HPDE6-E6E7 (cell line): ENCODE measurements at regions not wholly inside any gene's neighbourhood (a gene's known extent, or its start where the extent isn't known, plus 50 kb on each side); places are given as distances from the start of the nearest gene placed in this dataset.
"Not testable (repeated sequence)": the region's sequence is repeated elsewhere in the genome, so short reads cannot be mapped to it uniquely, and the experiment has no call there.

Experiments
- DNase-seq: peaks from one replicate; pipeline ENCODE4 v3.0.0; 2011; ENCODE audit warnings: missing footprints; ENCODE audit errors: extremely low spot score

GRCh38 chr12:83603106-83603505 is 916.4 kb downstream of the TMTC2 start:
- DNase-seq = no peak

GRCh38 chr12:83575326-83575725 is 888.6 kb downstream of the TMTC2 start:
- no peak for DNase-seq

- no peak for DNase-seq
Measured at GRCh38 chr12:83574142-83574541, 887.4 kb downstream of the TMTC2 start.

- peak; percentile 63 for DNase-seq
Measured at GRCh38 chr12:83573671-83574070, 887.0 kb downstream of the TMTC2 start.

DNA sequence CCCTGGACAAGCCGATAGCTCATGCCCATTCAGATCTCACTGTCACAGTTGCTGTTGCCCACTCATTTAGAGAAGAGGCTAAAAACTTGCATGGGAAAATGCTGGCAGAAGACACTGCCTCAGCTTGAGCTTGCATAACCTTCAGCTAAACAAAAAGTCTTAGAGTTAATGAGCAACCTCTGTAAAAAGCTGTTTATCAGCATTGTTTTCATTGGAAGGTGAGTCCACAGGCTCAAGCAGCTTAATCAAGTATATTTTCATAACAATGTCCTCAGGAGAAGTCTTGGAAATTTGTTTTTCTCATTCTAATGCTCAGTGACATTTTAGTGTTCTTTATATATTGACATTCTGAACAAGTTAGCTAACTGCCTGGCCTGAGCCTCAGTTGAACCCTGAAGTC is 872.9 kb downstream of the TMTC2 start:
- DNase-seq = no peak

DNA sequence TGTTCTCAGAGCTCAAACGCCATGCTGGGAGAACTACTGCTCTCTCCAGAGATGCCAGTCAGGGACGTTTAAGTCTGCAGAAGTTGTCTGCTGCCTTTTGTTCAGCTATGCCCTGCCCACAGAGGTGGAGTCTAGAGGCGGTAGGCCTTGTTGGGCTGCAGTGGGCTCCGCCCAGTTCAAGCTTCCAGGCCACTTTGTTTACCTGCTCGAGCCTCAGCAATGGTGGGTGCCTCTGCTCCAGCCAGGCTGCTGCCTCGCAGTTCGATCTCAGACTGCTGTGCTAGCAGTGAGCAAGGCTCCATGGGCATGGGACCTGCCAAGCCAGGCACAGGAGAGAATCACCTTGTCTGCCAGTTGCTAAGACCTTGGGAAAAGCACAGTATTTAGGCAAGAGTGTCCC is 869.3 kb downstream of the TMTC2 start:
- DNase-seq = not testable (repeated sequence)

- DNase-seq = no peak
Measured at GRCh38 chr12:83541446-83541845, 854.7 kb downstream of the TMTC2 start.

GRCh38 chr12:83538361-83538965 is 851.8 kb downstream of the TMTC2 start:
- DNase-seq = no peak

- no peak for DNase-seq
Measured at GRCh38 chr12:83537428-83538053, 850.8 kb downstream of the TMTC2 start.

DNA sequence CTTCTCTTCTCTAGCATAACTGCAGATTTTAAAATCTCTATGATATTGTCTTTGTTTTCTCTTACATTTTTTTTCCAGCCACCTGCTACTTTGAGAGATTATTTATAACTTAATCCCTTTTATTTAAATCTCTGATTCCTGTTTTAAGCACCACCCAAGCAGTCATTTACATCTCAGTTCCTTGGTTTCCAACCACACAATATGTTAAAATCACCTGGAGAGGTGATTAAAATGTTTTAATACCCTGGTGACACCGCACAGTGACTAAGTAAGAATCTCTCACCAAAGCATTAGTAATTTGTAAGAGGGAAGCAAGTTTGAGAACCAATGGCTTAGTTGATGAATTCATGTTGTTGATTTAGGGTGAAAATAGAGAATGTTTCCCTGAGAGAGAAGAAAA is 849.8 kb downstream of the TMTC2 start:
- no peak for DNase-seq

DNA sequence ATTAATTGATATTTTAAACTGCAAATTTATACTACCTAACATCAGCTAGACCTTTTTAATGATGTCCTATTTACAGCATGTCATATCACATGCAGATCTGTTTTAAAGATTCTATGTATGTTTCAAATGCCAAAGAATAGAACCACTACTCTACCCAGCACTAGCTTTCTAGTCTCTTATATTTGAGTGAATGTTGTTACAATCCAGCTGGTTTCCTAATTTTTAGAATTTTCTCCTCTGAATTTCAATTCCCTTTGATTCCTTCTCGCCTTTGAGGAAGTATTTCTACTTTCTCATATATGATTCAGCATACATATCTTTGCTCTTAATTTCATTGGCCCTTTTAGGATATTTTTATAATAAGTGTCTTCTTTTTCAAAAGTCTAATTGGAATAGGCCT is 841.9 kb downstream of the TMTC2 start:
- no peak for DNase-seq

DNA sequence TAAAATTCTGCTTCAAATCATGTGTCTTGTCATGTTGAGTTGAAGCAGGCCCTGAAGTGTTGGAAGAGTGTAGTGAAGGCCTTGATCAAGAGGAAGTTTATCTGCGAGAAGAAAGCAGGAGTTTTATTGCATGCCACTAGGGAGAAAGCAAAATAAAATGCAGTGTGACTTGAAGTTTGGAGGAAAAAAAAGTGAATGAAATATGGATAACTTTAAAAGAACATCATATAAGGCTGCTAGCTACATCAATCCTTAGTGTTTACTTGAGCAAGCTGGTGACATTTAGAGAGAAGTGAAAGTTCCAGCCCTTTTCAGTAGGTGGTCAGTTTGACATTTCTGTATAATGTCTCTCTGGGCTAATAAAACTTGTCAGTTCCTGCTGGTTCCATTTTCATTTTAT is 841.1 kb downstream of the TMTC2 start:
- DNase-seq = no peak

- DNase-seq = no peak
Measured at GRCh38 chr12:83515306-83516026, 828.8 kb downstream of the TMTC2 start.

- peak; percentile 43 for DNase-seq
Measured at GRCh38 chr12:83514372-83514771, 827.7 kb downstream of the TMTC2 start.

DNA sequence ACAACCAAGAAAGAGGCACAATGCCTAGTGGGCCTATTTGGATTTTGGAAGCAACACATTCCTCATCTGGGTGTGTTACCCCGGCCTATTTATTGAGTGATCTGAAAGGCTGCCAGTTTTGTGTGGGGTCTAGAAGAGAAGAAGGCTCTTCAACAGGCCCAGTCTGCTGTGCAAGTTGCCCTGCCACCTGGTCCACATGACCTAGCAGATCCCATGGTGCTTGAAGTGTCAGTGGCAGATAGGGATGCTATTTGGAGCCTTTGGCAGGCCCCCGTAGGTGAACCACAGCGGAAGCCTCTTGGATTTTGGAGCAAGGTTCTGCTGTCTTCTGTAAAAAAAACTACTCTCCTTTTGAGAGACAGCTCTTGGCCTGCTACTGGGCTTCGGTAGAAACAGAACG is 820.1 kb downstream of the TMTC2 start:
- DNase-seq = no peak

- DNase-seq = no peak
Measured at GRCh38 chr12:83505586-83505985, 818.9 kb downstream of the TMTC2 start.

- not testable (repeated sequence) for DNase-seq
Measured at GRCh38 chr12:83499894-83500293, 813.2 kb downstream of the TMTC2 start.

DNA sequence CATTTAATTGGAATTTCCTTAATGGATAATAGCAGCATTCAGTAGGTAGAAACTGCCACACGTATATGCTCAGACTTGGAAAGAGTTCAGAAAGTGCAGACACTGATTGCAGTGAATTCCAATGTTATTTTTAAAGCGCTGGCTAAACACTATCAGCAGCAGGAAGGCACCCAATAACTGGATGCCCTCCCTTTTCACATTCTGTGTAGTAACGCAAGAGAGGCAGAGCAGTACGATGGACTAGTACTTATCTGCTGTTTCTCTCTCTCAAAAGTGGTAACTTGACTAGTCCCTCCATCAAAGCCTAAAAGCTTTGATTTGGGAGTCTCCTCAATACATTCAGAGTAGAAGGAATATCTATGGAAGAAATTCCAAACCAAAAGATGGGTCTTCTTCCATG is 791.0 kb downstream of the TMTC2 start:
- no peak for DNase-seq

GRCh38 chr12:83476695-83477690 is 790.3 kb downstream of the TMTC2 start:
- no peak for DNase-seq

DNA sequence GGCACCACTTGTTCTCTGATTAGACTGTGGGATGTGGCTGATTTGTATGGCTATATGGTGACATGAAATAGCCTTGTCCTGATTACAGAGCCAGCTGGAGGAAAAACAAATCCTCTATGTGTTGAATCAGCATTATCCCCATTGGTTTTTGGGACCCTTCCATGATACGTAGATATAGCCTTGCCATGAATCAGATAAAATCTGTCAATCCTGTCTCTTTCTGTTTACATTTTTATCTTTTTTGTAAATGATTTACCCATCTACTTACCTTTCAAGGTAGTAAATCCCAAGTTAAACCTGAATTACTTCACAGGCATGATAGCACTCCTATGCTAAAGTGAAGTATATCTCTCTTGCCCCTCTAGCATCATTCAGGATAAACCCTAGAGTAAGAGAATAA is 789.3 kb downstream of the TMTC2 start:
- DNase-seq = no peak

- no peak for DNase-seq
Measured at GRCh38 chr12:83474369-83474768, 787.7 kb downstream of the TMTC2 start.
